HT-29 (cell line): ENCODE measurements at regions not wholly inside any gene's neighbourhood (a gene's known extent, or its start where the extent isn't known, plus 50 kb on each side); places are given as distances from the start of the nearest gene placed in this dataset.

Experiments used
- DNase-seq: peaks from one replicate; pipeline ENCODE4 v3.0.0-alpha.2; 2015; ENCODE audit warnings: low spot score

DNA sequence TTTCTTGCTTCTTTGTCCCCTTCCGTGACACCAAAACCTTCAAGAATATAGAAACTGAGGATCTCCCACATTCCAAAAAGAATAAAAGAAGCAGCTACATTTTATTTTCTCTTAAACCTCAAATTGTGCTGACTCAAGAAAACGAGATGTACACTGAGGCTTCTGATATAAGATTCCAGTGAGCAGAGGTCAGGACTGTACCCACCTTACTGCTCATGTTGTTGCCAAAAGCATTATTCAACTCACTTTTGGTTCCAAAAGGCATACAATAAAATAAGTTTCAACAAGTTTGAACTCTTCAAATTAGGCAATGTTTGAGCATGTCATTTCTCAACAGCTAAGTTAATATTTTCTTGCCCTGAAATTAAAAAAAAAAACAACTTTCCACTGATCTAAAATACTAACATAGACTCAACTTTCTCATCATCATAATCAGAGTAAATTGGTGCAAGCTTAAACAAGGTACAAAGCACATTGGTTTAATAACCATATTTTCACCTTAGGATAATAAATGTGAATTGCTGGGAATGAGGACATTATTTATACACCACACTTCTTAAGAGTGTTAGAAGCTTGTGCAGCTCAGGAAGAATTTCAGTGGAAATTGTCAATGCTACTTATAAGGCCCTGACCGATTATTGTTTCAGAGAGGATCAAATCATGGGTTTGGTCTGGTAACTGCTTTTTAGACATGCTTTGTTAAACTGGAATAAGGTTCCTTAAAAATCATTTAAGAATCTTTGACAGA is 629.0 kb upstream of the IGFBP3 start:
- DNase-seq = no peak

DNA sequence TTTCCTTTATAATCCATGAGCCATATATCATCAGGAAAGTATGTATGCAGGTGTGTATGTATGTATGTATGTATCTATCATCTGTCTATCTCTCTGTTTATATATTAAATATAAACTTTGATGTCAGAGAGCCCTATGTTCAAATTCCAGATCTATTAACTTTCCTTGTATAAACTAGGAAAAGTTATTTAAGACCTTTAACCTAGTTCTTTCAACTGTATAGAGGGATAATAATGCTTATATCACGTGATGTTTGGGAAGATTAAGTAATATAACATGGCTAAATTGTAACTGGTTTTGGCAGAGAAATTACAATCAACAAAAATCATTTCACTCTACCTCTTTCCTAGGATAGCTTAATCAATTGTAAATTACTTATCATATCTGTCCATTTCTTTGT is 628.3 kb upstream of the IGFBP3 start:
- DNase-seq = no peak

DNA sequence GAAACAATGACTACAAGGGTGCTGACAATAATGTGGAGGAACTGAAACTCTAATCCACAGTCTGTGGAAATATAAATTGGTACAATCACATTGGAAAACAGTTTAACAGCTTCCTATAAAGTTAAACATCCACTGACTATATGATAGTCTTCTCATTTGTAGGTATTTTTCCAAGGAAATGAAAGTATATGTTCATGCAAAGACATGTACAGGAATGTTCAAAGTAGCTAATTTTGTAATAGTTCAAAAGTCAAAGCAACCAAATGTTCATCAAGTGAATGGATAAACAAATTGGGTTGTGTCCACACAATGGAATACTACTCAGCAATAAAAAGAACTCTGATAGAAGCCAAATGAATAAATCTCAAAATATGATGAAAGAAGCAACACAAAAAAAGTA is 626.0 kb upstream of the IGFBP3 start:
- no peak for DNase-seq

DNA sequence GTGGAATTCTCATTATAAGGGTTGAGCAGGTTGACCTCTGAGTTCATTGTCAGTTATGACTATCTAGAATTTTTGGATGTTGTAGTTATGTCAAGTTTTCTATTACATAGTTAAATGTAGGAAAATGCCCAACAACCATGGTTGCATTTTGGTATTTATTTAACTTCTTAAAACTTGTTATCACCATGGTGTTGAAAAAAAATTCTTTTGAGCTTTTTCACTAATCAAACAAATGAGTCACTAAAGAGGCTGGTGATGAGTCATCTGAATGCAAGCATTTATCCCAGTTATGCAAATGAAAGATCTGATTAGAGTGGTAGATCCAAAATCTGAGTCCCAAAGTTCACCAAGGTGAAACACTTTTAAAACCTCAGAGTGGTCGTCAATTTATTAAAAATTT is 624.7 kb upstream of the IGFBP3 start:
- peak; percentile 90 for DNase-seq

DNA sequence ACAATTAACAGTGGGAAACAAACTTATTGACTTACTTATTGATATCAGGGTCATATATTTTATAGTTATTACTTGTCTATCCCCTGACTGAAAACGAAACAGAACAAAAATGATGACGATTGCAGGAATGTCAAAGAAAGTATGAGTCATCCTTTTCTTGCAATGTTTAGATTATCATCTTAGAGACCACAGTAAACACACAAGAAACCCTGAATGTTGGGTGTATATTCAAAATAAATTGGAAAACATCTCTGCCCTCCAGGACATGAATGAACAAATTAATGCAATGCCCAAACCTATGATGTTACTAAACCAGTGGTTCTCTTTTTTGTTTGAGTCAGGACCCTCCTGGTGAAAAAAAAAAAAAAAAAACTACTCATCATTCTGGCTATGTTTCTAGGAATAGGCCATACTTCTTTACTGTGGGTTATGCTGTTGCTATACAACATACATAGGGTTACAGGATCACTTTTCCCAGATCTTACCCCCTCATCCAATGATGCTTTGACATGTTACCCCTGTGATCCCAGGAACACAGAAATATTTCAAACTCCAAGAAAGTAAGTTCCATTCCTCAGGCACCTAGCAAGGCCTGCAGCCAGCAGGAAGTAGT is 623.4 kb upstream of the IGFBP3 start:
- DNase-seq = peak; percentile 82

DNA sequence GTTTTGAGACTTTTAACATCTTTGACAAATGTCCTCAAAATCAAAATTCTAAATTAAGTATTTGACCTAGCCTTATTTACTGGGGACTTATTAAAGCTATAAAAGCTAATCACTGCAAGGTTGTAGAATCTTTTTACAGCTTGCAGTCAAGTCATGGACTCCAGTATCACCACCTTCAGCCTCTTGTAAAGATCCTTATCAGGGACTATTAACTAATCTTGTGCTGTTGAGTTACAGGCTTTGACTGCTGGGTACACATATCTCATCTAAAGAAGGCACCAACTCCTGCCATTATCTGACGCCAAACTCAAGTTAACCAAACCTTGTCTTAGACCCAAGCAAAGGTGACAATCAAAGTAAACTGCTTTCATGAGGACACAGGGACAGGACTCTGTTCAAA is 621.0 kb upstream of the IGFBP3 start:
- DNase-seq = peak; percentile 64

DNA sequence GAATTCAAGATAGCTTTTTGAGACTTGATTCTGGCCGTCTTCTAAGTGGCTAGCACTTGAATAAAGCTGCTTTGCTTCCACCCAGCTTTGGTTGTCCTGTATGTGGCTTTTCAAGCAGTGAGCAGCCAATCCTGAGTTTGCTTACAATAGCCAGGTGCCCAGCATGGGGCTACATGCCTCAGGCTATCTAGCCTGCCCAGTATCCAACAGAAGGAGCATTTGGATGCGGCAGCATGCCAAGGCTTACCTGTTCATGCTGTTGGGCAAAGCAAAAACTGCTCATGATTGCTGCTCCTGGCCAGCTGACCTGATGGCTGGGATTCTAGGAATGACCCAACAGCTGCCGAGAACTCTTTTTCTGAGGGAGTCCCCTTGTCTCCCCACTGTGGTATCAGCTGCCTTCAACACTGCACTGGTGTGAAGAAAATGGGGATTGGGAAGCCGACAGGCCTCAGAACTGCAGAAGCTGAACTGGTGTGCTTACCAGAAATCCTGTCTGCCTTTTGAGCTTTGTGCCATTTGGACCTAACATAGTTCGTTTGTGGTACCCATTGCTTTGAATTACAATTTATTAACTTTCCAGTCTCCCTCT is 618.9 kb upstream of the IGFBP3 start:
- no peak for DNase-seq

DNA sequence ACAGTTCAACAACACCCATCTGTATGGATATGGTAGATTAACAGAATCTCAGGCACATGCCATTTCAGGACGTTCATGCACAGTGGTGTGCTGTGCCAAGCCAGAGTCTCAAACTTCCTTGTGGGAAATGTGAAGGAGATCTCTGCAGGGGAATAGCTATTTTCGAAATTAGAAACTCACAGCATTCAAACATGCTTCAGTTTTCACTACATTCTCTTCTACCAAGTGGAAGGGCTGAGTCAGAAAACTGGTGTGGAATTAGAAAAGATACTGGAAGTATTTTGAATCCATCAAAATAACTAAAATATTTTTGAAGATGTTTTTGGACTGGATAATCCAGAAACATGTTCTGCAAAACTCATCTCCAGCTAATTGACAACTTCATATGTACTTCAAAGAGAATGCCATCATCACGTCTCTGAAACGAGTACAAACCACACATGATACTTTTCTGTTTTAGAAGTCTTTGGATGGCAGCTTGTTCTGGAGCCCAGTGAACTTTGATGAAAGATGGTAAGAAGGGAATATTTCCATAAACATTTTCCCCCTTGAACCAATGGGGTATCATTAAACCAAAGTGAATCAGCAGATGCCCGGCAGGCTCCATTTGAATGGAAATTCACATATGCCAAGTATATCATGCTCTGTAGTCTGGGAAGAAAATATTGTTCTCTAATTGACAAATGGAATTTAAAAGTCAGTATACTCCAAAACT is 616.3 kb upstream of the IGFBP3 start:
- no peak for DNase-seq

DNA sequence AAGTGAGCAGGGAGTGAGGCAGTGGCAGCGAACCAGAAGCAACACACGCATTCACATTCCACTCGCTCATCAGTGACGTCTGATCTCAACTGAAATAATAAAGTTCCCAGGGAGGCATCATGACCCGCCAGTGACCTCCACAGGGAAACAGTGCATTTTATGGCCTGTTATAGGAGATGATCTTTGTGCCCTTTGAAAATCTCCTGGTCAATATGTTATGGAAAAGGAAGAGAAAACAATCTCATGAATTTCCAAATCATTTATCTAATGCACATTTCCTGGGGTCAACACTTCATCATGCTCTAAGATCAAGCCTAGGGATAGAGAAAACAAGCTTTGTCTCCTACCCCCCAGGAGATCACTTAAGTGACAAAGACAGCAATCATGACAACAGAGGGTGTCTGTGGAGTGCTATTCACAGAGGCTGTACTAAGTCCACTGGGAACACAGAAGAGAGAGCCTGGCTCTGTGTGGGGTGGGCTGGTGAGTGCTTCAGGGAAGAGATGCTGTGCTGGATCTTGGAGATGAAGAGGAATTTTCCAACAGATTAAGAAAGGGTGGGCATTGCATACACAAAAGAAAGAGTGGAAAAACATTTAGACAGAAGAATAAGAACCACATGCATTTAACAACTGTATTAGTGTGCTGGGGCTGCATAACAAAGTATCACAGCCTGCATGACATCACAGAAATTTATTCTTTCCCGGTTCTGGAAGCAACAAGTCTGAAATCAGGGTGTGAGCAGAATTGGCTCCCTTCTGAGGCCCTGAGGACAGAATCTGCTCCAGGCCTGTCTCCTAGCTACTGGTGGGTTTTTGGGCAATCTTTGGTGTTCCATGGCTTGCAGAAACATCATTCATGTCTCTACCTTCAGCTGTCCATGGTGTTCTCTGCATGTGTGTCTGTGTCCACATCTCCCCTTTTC is 613.9 kb upstream of the IGFBP3 start:
- no peak for DNase-seq

DNA sequence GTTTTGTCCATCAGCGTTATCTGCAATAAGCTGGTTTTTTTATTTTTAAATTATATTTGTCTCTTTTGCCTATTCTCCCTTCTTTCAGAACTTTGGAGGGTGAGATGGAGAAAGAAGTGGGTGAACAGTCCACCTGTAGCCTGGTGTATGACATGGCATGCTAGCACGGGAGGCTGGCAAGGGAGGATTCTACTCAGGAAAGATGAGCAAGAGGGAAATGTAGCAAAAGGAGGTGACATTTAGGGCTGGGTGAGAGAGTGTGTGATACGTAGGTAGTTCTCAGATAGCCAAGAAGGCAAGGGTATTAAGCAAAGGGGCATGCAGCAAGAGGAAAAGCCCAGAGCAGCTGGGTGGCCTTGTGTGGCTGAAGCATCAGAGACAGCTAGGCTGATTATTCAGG is 612.9 kb upstream of the IGFBP3 start:
- no peak for DNase-seq

DNA sequence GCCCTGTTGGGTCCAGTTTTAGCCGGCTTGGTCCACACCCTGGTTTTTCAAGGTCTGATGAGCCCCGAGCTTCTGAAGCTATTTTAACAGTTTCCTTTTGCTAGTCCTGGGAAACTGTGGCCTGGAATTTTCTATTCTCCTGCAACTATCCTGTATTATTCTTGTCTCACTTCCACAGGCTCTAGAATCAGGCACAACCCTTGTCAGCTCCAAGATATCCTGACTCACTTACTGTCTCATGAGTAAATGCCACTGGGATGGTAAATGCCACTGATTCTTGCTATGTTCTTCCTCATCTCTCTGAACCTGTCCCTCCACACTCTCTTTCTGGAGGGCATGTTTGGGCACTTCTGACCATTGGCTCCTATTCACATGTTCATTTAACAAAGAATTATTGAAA is 611.5 kb upstream of the IGFBP3 start:
- DNase-seq = no peak

DNA sequence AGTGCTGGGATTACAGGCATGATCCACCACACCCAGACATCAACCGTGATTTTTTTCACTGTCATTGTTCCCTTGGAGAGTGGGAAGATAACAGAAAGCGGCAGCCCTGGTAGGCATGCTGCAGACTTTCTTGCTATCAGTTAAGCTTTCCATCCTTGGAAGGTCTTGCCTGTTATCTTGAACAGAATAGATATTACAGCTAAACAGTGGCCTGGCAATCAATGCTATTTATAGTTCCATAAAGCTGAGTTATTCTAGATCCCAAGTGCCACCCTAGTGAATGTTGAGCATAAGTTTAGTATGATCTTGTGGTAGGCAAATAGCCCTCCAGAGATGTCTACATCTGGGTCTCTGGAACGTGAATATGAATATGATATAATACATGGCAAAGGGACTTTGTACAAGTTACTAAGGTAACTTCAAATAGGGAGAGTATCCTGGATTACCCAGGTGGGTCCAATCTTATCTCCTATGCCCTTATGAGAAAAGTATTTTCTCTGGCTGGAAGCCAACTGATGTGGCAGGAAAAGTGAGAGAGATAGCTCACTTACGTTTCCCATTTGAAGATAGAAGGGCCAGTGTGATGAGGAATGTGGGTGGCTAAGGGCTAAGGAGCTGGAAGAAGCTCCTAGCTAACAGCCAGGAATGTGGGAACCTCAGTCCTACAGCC is 609.1 kb upstream of the IGFBP3 start:
- no peak for DNase-seq

DNA sequence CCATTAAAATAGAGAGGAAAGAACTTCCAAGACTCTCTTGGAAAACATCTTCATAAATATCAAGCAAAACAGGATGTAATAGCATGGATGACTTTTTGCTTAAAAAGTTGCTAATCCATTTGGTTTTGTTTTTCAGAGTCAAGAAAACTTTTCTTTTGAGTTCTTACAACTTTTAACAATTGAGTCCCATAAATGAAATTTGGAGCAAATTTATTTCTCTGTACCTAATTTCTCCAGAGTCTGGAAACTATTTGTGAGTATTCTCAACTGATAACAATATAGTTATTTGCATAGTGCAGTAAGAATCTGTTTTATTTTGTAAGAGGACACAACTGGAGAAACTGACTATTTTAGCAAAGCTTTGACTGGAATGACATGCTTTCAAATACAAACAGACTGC is 606.3 kb upstream of the IGFBP3 start:
- DNase-seq = no peak

DNA sequence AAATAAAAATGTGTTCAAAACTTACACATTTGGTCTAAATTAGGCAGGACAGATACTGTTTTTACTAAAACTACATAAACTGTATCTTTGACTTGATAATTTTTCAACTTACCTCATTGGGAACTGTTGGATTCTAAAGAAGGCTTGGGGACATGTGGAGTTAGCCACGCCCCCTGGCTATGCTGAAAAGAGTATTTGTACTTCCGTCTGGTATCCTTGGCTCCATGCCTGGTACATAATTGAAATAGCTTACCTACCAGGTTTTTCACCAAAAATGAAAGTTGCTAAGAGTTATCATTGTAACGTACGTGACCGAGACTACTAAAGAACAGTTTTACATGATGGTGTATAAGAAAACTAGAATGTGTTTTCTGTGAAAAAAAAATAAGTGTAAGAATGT is 604.8 kb upstream of the IGFBP3 start:
- peak; percentile 57 for DNase-seq

DNA sequence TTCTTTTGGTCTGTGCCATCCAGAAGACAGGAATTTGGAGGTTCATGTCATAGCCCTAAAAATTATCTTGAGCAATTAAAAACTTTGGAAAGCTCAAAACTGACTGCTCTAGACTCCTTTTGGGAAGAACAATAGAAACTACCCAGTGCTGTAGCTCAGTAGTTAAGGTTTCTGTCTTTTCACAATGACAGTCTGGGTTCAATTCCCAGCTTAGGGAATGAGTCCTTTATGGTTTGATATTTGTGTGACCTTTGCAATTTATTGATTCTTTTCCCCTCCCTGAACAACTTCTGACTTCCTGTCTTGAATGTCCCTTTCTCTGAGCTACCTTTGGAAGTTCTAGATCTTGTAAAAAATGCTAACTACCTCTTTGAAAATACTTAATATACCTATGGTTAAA is 603.3 kb upstream of the IGFBP3 start:
- DNase-seq = peak; percentile 54

DNA sequence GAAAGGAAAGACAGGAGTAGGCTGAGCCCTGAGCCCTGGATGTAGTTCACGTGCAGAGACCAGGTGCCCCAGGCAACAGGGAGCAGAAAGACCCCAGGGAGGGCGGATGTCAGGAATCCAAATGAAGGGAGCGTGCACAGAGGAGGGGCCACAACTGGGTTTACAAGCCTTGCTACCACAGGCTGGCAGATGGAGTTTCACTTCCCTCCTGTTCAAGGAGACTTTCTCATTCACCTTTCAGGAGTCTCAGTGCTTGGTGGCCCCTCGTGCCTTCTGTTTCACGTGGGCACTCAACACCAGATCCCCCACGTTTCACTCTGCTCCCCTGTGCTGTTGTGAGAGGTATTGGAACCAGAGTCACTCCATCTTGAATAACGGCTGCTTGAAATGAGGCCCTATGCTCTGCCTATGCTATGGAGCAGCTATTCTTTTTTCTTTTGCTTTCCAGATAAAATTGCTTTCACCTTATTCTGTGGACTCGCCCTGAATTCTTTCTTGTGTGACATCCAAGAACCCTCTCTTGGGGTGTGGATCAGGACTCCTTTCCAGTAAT is 601.4 kb upstream of the IGFBP3 start:
- DNase-seq = no peak

DNA sequence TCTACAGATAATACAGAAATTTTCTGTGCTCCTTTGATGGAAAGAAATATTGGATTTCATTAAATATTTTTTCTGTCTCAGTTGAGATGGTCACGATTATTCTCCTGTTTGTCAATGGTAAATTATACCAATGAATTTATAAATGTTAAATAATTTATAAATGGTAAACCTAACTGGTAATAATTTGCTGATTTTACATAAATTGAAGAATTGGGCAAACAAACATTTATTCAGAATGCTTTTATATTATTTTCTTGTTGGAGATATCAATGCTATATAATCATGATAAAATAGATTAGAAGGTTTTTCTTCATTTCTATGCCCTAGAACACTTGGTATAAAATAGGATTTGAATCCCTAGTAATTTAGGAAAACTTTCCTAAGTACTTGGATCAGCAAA is 597.6 kb upstream of the IGFBP3 start:
- no peak for DNase-seq

DNA sequence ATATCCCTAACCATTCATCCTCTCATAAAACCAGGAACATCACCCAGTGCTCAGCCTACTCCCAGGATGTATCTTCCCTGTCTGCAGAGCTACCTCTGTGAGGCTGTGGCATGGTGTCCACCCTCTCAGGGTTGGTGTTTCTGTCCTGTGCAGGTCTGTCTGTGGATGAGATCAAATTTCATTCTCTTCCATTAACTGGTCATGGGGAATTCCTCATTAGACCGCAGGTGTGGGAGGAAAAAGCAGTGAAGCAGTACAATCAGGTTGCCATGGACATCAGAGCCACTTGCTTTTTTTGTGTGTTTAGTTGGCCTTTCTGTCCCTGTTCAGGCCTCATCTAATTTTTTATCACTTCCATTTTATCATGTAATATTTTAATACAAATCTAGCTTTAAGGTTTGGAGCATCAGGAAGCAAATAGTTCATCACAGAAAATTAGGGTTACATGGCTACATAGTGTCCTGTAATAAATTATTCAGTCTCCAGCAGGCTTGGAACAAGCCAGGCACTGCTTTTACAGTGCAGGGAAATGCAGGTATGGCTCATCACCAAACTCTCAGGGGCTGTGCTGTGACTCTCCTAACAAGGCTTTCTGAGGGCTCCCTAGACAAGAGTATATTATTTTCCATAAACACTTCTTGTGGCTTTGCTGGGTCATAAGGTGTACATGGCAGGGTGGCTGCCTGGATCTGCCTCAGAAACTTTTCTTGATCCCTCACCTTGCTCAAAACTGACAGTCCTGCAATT is 594.9 kb upstream of the IGFBP3 start:
- no peak for DNase-seq

DNA sequence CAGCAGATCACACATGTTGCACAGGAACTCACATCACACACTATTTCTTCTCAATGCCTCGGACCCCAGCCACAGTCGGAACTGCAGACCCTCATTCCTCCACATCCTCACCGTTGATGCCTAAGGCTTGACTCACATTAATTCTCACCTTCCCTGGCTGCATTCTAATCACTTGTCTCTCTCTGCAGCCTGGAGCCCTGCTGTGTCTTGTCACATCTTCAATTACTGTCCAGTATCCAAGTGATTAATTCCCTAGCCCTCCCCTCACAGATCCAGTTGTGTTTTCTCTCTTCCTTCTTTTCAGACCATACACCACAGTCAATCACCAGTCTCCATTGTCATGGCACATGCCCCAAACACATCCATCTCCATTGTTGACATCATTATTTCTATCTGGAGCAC is 592.4 kb upstream of the IGFBP3 start:
- DNase-seq = no peak

DNA sequence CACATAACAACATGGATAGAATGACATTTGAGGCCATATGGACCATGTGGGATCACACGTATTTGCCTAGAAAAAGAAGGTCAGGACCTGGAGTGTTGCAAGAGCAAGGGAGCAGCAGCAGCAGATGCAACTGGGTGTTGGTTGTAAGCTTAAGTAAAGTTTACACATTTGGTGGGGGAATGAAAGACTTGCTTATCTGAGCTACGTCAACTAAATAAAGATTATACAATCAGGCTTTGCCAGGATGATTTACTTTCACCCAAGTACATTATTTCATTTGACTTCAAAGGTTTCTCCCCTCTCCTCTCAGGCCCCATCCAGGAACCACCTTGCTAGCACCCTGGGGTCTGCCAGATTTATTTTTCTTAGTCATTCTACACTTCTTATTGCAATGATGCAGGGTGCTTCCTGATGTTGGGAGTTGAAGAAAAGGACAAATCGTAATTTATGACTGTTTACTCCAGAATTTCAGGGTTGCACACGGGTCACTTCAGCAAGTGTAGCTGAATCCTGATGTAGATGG is 591.9 kb upstream of the IGFBP3 start:
- DNase-seq = peak; percentile 56
